ENCODE measurements at regions not wholly inside any gene's neighbourhood (a gene's known extent, or its start where the extent isn't known, plus 50 kb on each side); places are given as distances from the start of the nearest gene placed in this dataset.

GRCh38 chrX:125654501-125654900, 334.8 kb downstream of the TEX13C start:
- Mint-ChIP-seq H3K36me3 (no peaks in the 10 kb centered on the region), H3K4me3 (no peak overlapping the region), H3K27ac (no peak overlapping the region), H3K27me3 (ENCODE audit: insufficient read depth, low read depth) (no peaks in the 10 kb centered on the region), H3K4me1 (no peaks in the 10 kb centered on the region), H3K9me3 (peaks cover 3% of the 10 kb centered on the region)
- H3K36me3 ChIP-seq: no peaks in the 10 kb centered on the region
- DNase-seq (ENCODE audit: low spot score): no peak
- H4K20me1 ChIP-seq (ENCODE audit: low read depth): no peaks in the 10 kb centered on the region
- no peaks in the 10 kb centered on the region for H3F3A ChIP-seq (ENCODE audit: low read depth)
- no peak for TF ChIP-seq CTCF (IDR thresholded peaks at IDR 0.05)
- no peak for TF ChIP-seq EZH2phosphoT487 (IDR thresholded peaks at IDR 0.05)
- no peak for TF ChIP-seq EZH2 (IDR thresholded peaks at IDR 0.05)
- no peaks in the 10 kb centered on the region for H3K79me2 ChIP-seq (ENCODE audit: low read depth)
- no peak overlapping the region for H3K27ac ChIP-seq
- H2AFZ ChIP-seq (replicated peaks): no peak overlapping the region
- H3K9ac ChIP-seq: no peak overlapping the region
- H3K9me3 ChIP-seq (ENCODE audit: low read depth): peaks cover under 1% of the 10 kb centered on the region
- no peaks in the 10 kb centered on the region for H3K4me1 ChIP-seq
- no peak overlapping the region for H3K4me3 ChIP-seq
- no peak overlapping the region for H3K4me2 ChIP-seq
- H3K27me3 ChIP-seq: no peaks in the 10 kb centered on the region

- Histone ChIP-seq H4K20me1 (ENCODE audit: low read depth) (no peaks in the 10 kb centered on the region), H3K27me3 (no peaks in the 10 kb centered on the region), H3K4me3 (no peak overlapping the region), H3K9ac (no peak overlapping the region), H3K4me2 (no peak overlapping the region), H3K79me2 (ENCODE audit: low read depth) (no peaks in the 10 kb centered on the region), H3K36me3 (no peaks in the 10 kb centered on the region), H3K4me1 (no peaks in the 10 kb centered on the region), H3K27ac (no peak overlapping the region), H3F3A (ENCODE audit: low read depth) (no peaks in the 10 kb centered on the region), H3K9me3 (ENCODE audit: low read depth) (peaks cover 1% of the 10 kb centered on the region), H2AFZ (replicated peaks) (no peak overlapping the region)
- peaks cover 12% of the 10 kb centered on the region for H3K9me3 Mint-ChIP-seq
- H3K27ac Mint-ChIP-seq: no peak overlapping the region
- H3K27me3 Mint-ChIP-seq (ENCODE audit: insufficient read depth, low read depth): no peaks in the 10 kb centered on the region
- TF ChIP-seq CTCF (IDR thresholded peaks at IDR 0.05) (no peak), EZH2phosphoT487 (IDR thresholded peaks at IDR 0.05) (no peak), EZH2 (IDR thresholded peaks at IDR 0.05) (no peak)
- DNase-seq (ENCODE audit: low spot score): no peak
- H3K36me3 Mint-ChIP-seq: peaks cover 3% of the 10 kb centered on the region
- no peak overlapping the region for H3K4me3 Mint-ChIP-seq
- H3K4me1 Mint-ChIP-seq: no peaks in the 10 kb centered on the region
Observed at GRCh38 chrX:125673758-125674157, 354.1 kb downstream of the TEX13C start.

GRCh38 chrX:125678258-125678657, 358.6 kb downstream of the TEX13C start:
- Histone ChIP-seq H3K36me3 (no peaks in the 10 kb centered on the region), H3K27ac (no peak overlapping the region), H3K9ac (no peak overlapping the region), H2AFZ (replicated peaks) (no peak overlapping the region), H3F3A (ENCODE audit: low read depth) (no peaks in the 10 kb centered on the region), H3K9me3 (ENCODE audit: low read depth) (no peaks in the 10 kb centered on the region), H3K4me3 (no peak overlapping the region), H3K79me2 (ENCODE audit: low read depth) (no peaks in the 10 kb centered on the region), H4K20me1 (ENCODE audit: low read depth) (no peaks in the 10 kb centered on the region), H3K4me2 (no peak overlapping the region), H3K27me3 (no peaks in the 10 kb centered on the region), H3K4me1 (no peaks in the 10 kb centered on the region)
- H3K27ac Mint-ChIP-seq: no peak overlapping the region
- TF ChIP-seq CTCF (IDR thresholded peaks at IDR 0.05) (no peak), EZH2 (IDR thresholded peaks at IDR 0.05) (no peak), EZH2phosphoT487 (IDR thresholded peaks at IDR 0.05) (no peak)
- no peak overlapping the region for H3K4me3 Mint-ChIP-seq
- H3K4me1 Mint-ChIP-seq: no peaks in the 10 kb centered on the region
- peaks cover 12% of the 10 kb centered on the region for H3K9me3 Mint-ChIP-seq
- no peaks in the 10 kb centered on the region for H3K27me3 Mint-ChIP-seq (ENCODE audit: insufficient read depth, low read depth)
- no peak for DNase-seq (ENCODE audit: low spot score)
- H3K36me3 Mint-ChIP-seq: peaks cover 3% of the 10 kb centered on the region

Data from neural progenitor cell (in vitro differentiated cells).